ENCODE measurements at regions not wholly inside any gene's neighbourhood (a gene's known extent, or its start where the extent isn't known, plus 50 kb on each side); places are given as distances from the start of the nearest gene placed in this dataset.
"Not testable (repeated sequence)": the region's sequence is repeated elsewhere in the genome, so short reads cannot be mapped to it uniquely, and the experiment has no call there.

DNA sequence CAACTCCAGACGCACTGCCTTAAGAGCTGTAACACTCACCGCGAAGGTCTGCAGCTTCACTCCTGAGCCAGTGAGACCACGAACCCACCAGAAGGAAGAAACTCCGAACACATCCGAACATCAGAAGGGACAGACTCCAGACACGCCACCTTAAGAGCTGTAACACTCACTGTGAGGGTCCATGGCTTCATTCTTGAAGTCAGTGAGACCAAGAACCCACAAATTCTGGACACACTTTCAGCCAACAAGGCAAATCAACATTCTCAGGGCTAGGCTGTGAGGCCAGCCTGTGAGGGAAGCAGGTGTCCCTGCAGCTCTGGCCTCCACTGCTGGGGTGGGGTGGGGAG, 275.3 kb downstream of the ADGRD1 start:
- not testable (repeated sequence) for H3K36me3 Mint-ChIP-seq; DNase-seq; H3K9me3 Mint-ChIP-seq; ATAC-seq (ENCODE audit: low read depth in 2 of 2); H3K27ac Mint-ChIP-seq
- Mint-ChIP-seq H3K4me3 (peak overlapping the region in 1 of 8 donors; percentile 45), H3K27me3 (peaks cover 9 to 27% (median 16%) of the 10 kb centered on the region in 3 donors), H3K4me1 (peaks cover 9 to 18% (median 16%) of the 10 kb centered on the region in 3 donors)

- peak overlapping the region in 1 of 6 donors; percentile 68 for H3K27ac Mint-ChIP-seq
- ATAC-seq (ENCODE audit: low read depth in 2 of 2) (no peak), DNase-seq (no peak)
- H3K27me3 Mint-ChIP-seq: peaks cover 9 to 27% (median 16%) of the 10 kb centered on the region in 3 donors
- H3K36me3 Mint-ChIP-seq: no peaks in the 10 kb centered on the region
- peaks cover 8 to 18% (median 16%) of the 10 kb centered on the region in 3 donors for H3K4me1 Mint-ChIP-seq
- H3K4me3 Mint-ChIP-seq: peak overlapping the region in 2 of 8 donors; percentile 43 to 53
- H3K9me3 Mint-ChIP-seq: peaks cover 0 to 5% (median 0%) of the 10 kb centered on the region in 7 donors
Observed at GRCh38 chr12:131229426-131230339, 276.0 kb downstream of the ADGRD1 start.

GRCh38 chr12:131230340-131231031, 276.8 kb downstream of the ADGRD1 start:
- peaks cover 8 to 18% (median 16%) of the 10 kb centered on the region in 3 donors for H3K4me1 Mint-ChIP-seq
- peak overlapping the region in 1 of 8 donors; percentile 9 for H3K4me3 Mint-ChIP-seq
- no peaks in the 10 kb centered on the region for H3K36me3 Mint-ChIP-seq
- DNase-seq: no peak
- peaks cover 0 to 5% (median 0%) of the 10 kb centered on the region in 7 donors for H3K9me3 Mint-ChIP-seq
- ATAC-seq (ENCODE audit: low read depth in 2 of 2): no peak
- peak overlapping the region in 1 of 6 donors; percentile 63 for H3K27ac Mint-ChIP-seq
- H3K27me3 Mint-ChIP-seq: peaks cover 9 to 27% (median 16%) of the 10 kb centered on the region in 3 donors

- Mint-ChIP-seq H3K9me3 (peaks cover 0 to 5% (median 0%) of the 10 kb centered on the region in 7 donors), H3K27me3 (peaks cover 9 to 32% (median 16%) of the 10 kb centered on the region in 3 donors), H3K4me3 (no peak overlapping the region), H3K4me1 (peaks cover 8 to 18% (median 16%) of the 10 kb centered on the region in 3 donors), H3K36me3 (no peaks in the 10 kb centered on the region), H3K27ac (peak overlapping the region in 1 of 6 donors; percentile 6)
- ATAC-seq (ENCODE audit: low read depth in 2 of 2): no peak
- no peak for DNase-seq
Observed at GRCh38 chr12:131231032-131231980, 277.6 kb downstream of the ADGRD1 start.

DNA sequence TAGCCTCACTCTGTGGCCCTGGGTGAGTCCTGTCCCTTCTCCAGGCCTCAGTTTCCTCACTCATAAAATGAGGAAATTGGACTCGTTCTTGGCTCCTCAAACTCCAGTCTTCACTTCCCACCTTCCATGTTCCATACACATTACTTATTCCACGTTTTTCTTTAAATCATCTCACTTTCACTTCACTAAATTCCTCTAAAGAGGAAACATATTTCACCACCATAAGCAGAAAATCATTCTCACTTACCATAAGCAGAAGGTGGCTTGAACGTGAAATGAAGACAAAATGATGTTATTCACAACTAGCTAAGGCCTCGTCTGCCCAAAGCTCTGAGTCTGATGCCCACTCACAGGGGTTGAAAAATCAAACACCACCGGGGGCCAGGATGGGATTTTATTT, 278.3 kb downstream of the ADGRD1 start:
- no peaks in the 10 kb centered on the region for H3K36me3 Mint-ChIP-seq
- H3K4me3 Mint-ChIP-seq: no peak overlapping the region
- peak overlapping the region in 3 of 6 donors; percentile 0 to 58 (median 6) for H3K27ac Mint-ChIP-seq
- peaks cover 9 to 32% (median 16%) of the 10 kb centered on the region in 3 donors for H3K27me3 Mint-ChIP-seq
- H3K4me1 Mint-ChIP-seq: peaks cover 8 to 18% (median 16%) of the 10 kb centered on the region in 3 donors
- peaks cover 0 to 5% (median 0%) of the 10 kb centered on the region in 7 donors for H3K9me3 Mint-ChIP-seq
- no peak for DNase-seq
- no peak for ATAC-seq (ENCODE audit: low read depth in 2 of 2)

GRCh38 chr12:131232872-131233271, 279.2 kb downstream of the ADGRD1 start:
- H3K4me1 Mint-ChIP-seq: peaks cover 8 to 18% (median 16%) of the 10 kb centered on the region in 3 donors
- not testable (repeated sequence) for H3K36me3 Mint-ChIP-seq; ATAC-seq (ENCODE audit: low read depth in 2 of 2); H3K4me3 Mint-ChIP-seq; DNase-seq; H3K9me3 Mint-ChIP-seq
- peaks cover 9 to 31% (median 16%) of the 10 kb centered on the region in 3 donors for H3K27me3 Mint-ChIP-seq
- H3K27ac Mint-ChIP-seq: peak overlapping the region in 1 of 6 donors; percentile 24

DNA sequence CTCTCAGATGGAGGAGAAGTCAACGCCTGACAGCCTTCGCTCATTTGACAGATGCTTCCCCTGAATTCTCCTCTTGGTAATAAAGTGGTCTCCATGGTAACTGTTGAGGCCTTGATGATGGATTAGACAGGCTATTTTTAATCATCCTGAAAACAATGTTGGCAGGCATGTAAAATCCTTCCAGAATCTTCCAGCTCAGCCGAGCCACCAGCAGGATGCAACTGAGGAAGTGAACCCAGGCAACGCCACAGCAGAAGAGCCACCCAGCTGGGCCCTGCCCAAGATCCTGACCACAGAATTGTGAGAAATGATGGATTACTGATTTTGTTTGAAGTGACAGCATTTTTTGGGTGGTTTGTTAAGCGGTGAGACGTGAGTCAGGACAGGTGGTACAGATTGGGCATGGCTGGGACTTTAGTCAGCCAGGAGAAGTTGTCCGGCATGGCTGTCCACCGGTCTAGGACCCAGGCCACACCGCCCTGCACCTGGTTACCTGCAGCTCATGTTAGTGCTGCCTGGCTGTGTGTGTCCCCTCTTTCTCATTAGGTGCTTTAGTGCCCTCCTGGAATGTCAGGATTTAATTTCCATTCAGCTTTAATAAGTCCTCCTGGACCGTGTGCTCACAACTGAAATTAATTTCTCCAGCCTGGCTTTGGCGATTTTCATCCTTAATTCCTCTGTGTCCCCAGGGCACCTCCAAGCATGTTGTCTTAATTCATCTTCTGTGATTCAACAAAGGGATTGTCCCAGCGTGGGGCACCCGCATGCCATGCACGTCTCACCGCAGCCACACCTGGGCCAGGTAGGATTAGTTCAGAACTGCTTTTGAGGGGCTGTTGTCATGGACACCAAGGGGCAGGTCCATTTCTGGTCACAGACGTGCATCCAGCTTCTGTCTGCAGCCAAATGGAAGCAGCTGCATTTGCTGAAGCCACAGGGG, 280.4 kb downstream of the ADGRD1 start:
- H3K9me3 Mint-ChIP-seq; ATAC-seq (ENCODE audit: low read depth in 2 of 2); H3K36me3 Mint-ChIP-seq; DNase-seq; H3K27ac Mint-ChIP-seq; H3K4me3 Mint-ChIP-seq: not testable (repeated sequence)
- H3K27me3 Mint-ChIP-seq: peaks cover 5 to 22% (median 11%) of the 10 kb centered on the region in 3 donors
- peaks cover 8 to 18% (median 16%) of the 10 kb centered on the region in 3 donors for H3K4me1 Mint-ChIP-seq

GRCh38 chr12:131234841-131235271, 281.1 kb downstream of the ADGRD1 start:
- H3K36me3 Mint-ChIP-seq; ATAC-seq (ENCODE audit: low read depth in 2 of 2); H3K4me3 Mint-ChIP-seq; H3K27ac Mint-ChIP-seq; DNase-seq; H3K9me3 Mint-ChIP-seq: not testable (repeated sequence)
- H3K4me1 Mint-ChIP-seq: peaks cover 7 to 16% (median 11%) of the 10 kb centered on the region in 3 donors
- H3K27me3 Mint-ChIP-seq: peaks cover 5 to 17% (median 5%) of the 10 kb centered on the region in 3 donors

- ATAC-seq (ENCODE audit: low read depth in 2 of 2) (no peak), DNase-seq (no peak)
- Mint-ChIP-seq H3K27me3 (peaks cover 0 to 7% (median 5%) of the 10 kb centered on the region in 3 donors), H3K27ac (no peak overlapping the region), H3K4me3 (no peak overlapping the region), H3K9me3 (peaks cover 0 to 5% (median 0%) of the 10 kb centered on the region in 7 donors), H3K4me1 (peaks cover 1 to 10% (median 5%) of the 10 kb centered on the region in 3 donors), H3K36me3 (no peaks in the 10 kb centered on the region)
Observed at GRCh38 chr12:131235871-131236271, 282.2 kb downstream of the ADGRD1 start.

GRCh38 chr12:131239384-131240094, 285.8 kb downstream of the ADGRD1 start:
- peaks cover 0 to 5% (median 0%) of the 10 kb centered on the region in 3 donors for H3K27me3 Mint-ChIP-seq
- no peaks in the 10 kb centered on the region for H3K4me1 Mint-ChIP-seq
- no peaks in the 10 kb centered on the region for H3K36me3 Mint-ChIP-seq
- DNase-seq (no peak), ATAC-seq (ENCODE audit: low read depth in 2 of 2) (no peak)
- peak overlapping the region in 1 of 6 donors; percentile 77 for H3K27ac Mint-ChIP-seq
- H3K9me3 Mint-ChIP-seq: peaks cover 0 to 6% (median 1%) of the 10 kb centered on the region in 7 donors
- H3K4me3 Mint-ChIP-seq: no peak overlapping the region

GRCh38 chr12:131241517-131241916, 287.8 kb downstream of the ADGRD1 start:
- Mint-ChIP-seq H3K27ac (no peak overlapping the region), H3K4me1 (no peaks in the 10 kb centered on the region), H3K4me3 (no peak overlapping the region), H3K27me3 (no peaks in the 10 kb centered on the region), H3K36me3 (no peaks in the 10 kb centered on the region), H3K9me3 (peaks cover 0 to 6% (median 1%) of the 10 kb centered on the region in 7 donors)
- DNase-seq: no peak
- ATAC-seq (ENCODE audit: low read depth in 2 of 2): no peak

Measured in naive B cell (primary cell).